Adrenal gland (tissue), 5 donors: ENCODE measurements at regions not wholly inside any gene's neighbourhood (a gene's known extent, or its start where the extent isn't known, plus 50 kb on each side); places are given as distances from the start of the nearest gene placed in this dataset.

Source experiments
- CTCF ChIP-seq, 6 experiments: fragments of 450-650 bp in 4 of 6; fragments of 200-600 bp in 2 of 6; sonication (generic) in 1 of 6; IDR thresholded peaks; 1 replicate in 5 of 6; 2 replicates in 1 of 6; pipeline versions ENCODE4 v1.5.1 to v1.8.0; 2016 to 2021; ENCODE audit warnings: antibody characterized with exemption in 6 of 6, mild to moderate bottlenecking in 2 of 6, moderate library complexity in 1 of 6
- POLR2A ChIP-seq, 2 donors: fragments of 450-650 bp; IDR thresholded peaks; one replicate each; pipeline ENCODE4 v1.6.1; 2017; ENCODE audit warnings: antibody characterized with exemption in 2 of 2, mild to moderate bottlenecking in 2 of 2, moderate library complexity in 1 of 2
- donor health status: DM: no; HTN: no; CAD: no.

GRCh38 chr1:58842941-58843340 lies 59.1 kb upstream of the JUN start:
- TF ChIP-seq POLR2A (IDR thresholded peaks at IDR 0.05): no peak
- no peak for TF ChIP-seq CTCF (IDR thresholded peaks at IDR 0.05)
